OCI-LY1 (cell line): ENCODE measurements at regions not wholly inside any gene's neighbourhood (a gene's known extent, or its start where the extent isn't known, plus 50 kb on each side); places are given as distances from the start of the nearest gene placed in this dataset.

ENCODE experiments used
- EZH2 ChIP-seq: fragments of 200-600 bp; sonication (generic), shearing (Covaris generic); IDR thresholded peaks from 2 replicates; pipeline ENCODE4 v1.8.0; 2017; ENCODE audit warnings: borderline replicate concordance, mixed run types, mild to moderate bottlenecking, antibody characterized with exemption, low read length, moderate library complexity, mixed read lengths
- TF ChIP-seq, protein P1 (sequence below): fragments of 200-600 bp; sonication (generic), shearing (Covaris generic); IDR thresholded peaks from 2 replicates; pipeline ENCODE4 v1.5.1; 2017; ENCODE audit warnings: mild to moderate bottlenecking, antibody characterized with exemption, low read length, moderate library complexity, mixed read lengths

DNA sequence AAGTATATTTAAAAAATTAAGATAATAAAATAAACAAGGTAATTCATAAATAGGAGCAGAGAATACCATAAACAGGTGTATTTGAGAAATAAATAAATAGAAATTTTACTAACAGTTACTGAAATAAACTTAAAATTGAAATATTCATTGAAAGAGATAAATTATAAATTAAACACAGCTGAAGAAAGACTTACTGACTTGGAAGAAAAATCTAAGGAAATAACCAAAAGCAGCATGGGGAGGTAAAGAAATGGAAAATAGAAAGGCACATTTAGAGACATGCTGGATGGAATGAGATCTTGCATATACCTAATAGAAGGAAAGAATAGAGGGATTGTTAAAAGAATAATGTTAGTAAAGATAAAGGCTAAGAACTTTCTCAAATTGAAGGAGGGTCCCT is 96.3 kb downstream of the SOX11 start:
- TF ChIP-seq, protein P1, sequence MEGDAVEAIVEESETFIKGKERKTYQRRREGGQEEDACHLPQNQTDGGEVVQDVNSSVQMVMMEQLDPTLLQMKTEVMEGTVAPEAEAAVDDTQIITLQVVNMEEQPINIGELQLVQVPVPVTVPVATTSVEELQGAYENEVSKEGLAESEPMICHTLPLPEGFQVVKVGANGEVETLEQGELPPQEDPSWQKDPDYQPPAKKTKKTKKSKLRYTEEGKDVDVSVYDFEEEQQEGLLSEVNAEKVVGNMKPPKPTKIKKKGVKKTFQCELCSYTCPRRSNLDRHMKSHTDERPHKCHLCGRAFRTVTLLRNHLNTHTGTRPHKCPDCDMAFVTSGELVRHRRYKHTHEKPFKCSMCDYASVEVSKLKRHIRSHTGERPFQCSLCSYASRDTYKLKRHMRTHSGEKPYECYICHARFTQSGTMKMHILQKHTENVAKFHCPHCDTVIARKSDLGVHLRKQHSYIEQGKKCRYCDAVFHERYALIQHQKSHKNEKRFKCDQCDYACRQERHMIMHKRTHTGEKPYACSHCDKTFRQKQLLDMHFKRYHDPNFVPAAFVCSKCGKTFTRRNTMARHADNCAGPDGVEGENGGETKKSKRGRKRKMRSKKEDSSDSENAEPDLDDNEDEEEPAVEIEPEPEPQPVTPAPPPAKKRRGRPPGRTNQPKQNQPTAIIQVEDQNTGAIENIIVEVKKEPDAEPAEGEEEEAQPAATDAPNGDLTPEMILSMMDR, result no peak
- TF ChIP-seq EZH2, result no peak
